NCI-H524 (cell line): ENCODE measurements at regions not wholly inside any gene's neighbourhood (a gene's known extent, or its start where the extent isn't known, plus 50 kb on each side); places are given as distances from the start of the nearest gene placed in this dataset.

ENCODE experiments used
- DNase-seq, 2 experiments: peaks; one replicate each; lab custom pipeline; 2025; lab: John Stamatoyannopoulos, UW

DNA sequence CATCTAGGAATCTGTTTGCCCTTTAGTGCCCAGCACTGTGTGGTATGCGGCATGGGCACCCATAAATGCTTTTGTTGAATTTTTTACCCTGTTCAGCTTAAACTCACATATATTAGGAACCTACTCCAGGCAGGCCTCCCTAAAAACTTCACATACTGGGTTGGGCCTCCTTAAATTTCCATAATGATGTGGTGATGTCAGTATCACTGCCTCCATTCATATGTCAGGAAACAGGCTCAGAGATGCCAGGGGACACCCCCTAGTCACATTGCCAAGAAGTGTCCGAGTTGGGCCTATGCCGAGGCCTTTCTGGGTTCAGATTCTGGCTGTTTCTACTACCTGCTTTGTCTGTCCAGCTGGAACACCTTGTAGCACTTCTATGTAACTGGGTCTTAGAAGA lies 55.7 kb upstream of the RUNX3 start:
- DNase-seq, result no peak

DNA sequence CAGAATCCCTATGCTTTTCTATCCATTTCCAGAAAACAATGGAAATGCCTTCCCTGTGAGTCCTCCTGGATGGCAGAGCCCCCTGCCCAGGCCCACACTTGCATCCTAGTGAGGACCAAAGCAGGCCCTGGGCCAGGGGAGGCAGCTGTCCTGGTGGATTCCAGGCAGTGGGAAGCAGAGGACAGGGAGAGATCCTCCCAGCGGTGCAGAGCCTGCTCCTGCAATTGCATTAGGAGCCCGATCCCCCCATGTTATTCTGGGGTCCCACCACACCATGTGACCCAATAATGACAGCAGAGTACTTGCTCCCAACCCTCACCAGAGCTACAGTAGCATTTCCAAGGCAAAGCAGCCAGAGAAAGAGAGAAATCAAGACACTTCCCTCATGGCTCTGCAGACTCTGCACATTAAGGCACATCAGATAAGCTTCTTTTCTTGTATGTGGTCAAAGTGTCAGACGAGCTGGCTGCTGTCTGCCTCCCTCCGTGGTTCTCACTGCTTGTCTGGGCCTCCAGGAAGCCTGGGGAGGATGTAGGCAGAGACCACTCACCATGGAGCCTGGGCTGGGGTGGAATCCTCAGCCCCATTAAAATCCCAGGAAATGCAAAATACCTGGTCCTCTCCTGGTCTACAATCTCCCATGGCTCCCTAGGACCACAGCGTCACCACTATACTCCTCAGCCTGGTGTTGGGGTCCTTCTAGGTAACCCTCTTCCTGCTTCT lies 54.9 kb upstream of the RUNX3 start:
- DNase-seq, result no peak

DNA sequence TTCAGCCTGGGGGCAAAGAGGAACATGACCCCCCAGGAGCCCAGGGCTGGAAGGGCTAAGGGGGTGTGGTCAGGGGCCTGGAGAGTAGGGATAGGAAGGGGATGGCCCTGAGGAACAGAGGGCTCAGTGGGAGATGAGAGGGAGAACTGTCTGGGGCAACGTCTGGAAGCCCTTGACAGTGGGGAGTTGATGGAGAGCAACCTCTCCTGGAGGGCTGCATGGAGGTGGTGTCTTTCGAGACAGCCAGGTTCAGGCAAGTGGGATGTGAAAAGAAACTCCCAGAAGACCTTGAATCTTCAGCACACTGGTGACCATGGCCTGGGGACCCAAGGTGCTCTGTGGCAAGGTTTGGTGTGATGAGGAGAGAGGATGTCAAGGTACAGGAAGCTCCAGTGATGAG lies 54.2 kb upstream of the RUNX3 start:
- no peak for DNase-seq

DNA sequence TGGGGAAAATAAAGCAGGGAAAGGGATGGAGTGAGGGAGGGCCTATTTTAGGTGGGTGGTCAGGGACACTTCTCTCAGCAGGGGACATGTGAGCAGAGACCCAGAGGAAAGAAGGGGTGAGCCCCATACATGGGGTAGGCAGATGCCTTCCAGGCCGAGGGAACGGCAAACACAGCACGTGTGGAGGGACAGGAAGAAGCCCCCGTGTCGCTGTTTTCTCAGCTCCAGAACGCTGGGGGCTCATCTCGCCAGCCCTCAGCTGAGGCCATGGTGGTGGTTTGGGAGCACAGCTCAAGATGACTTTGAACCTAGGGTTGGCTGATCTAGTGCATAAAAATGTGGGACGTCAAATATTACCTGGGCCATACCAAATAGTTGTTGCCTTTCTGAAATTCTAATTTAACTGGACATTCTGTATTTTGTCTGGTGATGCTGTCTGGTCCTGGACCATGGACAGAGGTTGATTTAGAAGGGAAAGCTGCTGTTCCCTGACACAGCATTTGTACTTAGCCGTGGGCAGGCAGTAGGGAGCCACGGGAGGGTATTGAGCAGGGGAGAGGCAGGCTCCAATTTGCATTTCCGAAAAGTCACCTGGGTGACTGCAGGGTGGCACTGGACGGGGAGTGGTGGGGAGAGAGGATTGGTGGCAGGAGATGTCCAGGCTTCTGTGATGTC lies 53.1 kb upstream of the RUNX3 start:
- DNase-seq, result no peak

GRCh38 chr1:24981631-24982005 lies 51.5 kb upstream of the RUNX3 start:
- DNase-seq, result no peak

GRCh38 chr1:24980836-24981630 lies 51.0 kb upstream of the RUNX3 start:
- no peak for DNase-seq
